H9 (cell line): ENCODE measurements at regions not wholly inside any gene's neighbourhood (a gene's known extent, or its start where the extent isn't known, plus 50 kb on each side); places are given as distances from the start of the nearest gene placed in this dataset.

Source experiments
- DNase-seq: peaks from one replicate; pipeline ENCODE4 v3.0.0-alpha.2; 2017
- H2AFZ ChIP-seq: one replicate; pipeline ENCODE4 v1.6.1; 2013; ENCODE audit warnings: mild to moderate bottlenecking, low read length, control low read depth, moderate library complexity
- H2AK5ac ChIP-seq: 2 replicates; pipeline ENCODE4 v1.6.1; 2013; ENCODE audit warnings: low read length, control low read depth, mixed read lengths; ENCODE audit not compliant: insufficient read length
- H2BK120ac ChIP-seq: one replicate; pipeline ENCODE4 v1.6.1; 2013; ENCODE audit warnings: low read depth, mild to moderate bottlenecking, low read length, control low read depth, inconsistent platforms; ENCODE audit not compliant: poor library complexity, severe bottlenecking
- H2BK12ac ChIP-seq: 2 replicates; pipeline ENCODE4 v1.6.1; 2013; ENCODE audit warnings: low read length, control low read depth, mixed read lengths, low read depth; ENCODE audit not compliant: insufficient read length
- H2BK15ac ChIP-seq: 2 replicates; pipeline ENCODE4 v1.6.1; 2013; ENCODE audit warnings: low read depth, low read length, control low read depth
- H2BK20ac ChIP-seq: one replicate; pipeline ENCODE4 v1.6.1; 2013; ENCODE audit warnings: low read depth, mild to moderate bottlenecking, low read length, control low read depth, inconsistent platforms; ENCODE audit not compliant: poor library complexity, severe bottlenecking
- H2BK5ac ChIP-seq: 2 replicates; pipeline ENCODE4 v1.6.1; 2013; ENCODE audit warnings: low read length, control low read depth, mixed read lengths; ENCODE audit not compliant: insufficient read length
- H3K14ac ChIP-seq: 2 replicates; pipeline ENCODE4 v1.6.1; 2013; ENCODE audit warnings: low read length, control low read depth; ENCODE audit not compliant: insufficient read depth
- H3K18ac ChIP-seq: 2 replicates; pipeline ENCODE4 v1.6.1; 2013; ENCODE audit warnings: low read depth, mild to moderate bottlenecking, mixed read lengths, low read length, control low read depth; ENCODE audit not compliant: insufficient read length
- H3K23ac ChIP-seq: 2 replicates; pipeline ENCODE4 v1.6.1; 2013; ENCODE audit warnings: low read length, control low read depth, mixed read lengths, low read depth; ENCODE audit not compliant: insufficient read length
- H3K23me2 ChIP-seq: 2 replicates; pipeline ENCODE4 v1.6.1; 2013; ENCODE audit warnings: low read depth, mild to moderate bottlenecking, mixed read lengths, low read length, control low read depth; ENCODE audit not compliant: insufficient read length, poor library complexity, severe bottlenecking
- H3K27ac ChIP-seq: 2 replicates; pipeline ENCODE4 v1.5.1; 2013; ENCODE audit warnings: low read length, control low read depth, mixed read lengths, low read depth; ENCODE audit not compliant: insufficient read length
- H3K27me3 ChIP-seq: 2 replicates; pipeline ENCODE4 v1.6.1; 2013; ENCODE audit warnings: low read length, control low read depth, inconsistent platforms; ENCODE audit not compliant: insufficient read depth
- H3K4ac ChIP-seq: 2 replicates; pipeline ENCODE4 v1.6.1; 2013; ENCODE audit warnings: low read depth, mild to moderate bottlenecking, control low read depth, inconsistent platforms, low read length, moderate library complexity
- H3K4me1 ChIP-seq: 2 replicates; pipeline ENCODE4 v1.6.1; 2013; ENCODE audit warnings: low read length, control low read depth, inconsistent platforms; ENCODE audit not compliant: insufficient read depth
- H3K4me2 ChIP-seq: 2 replicates; pipeline ENCODE4 v1.6.1; 2013; ENCODE audit warnings: low read length, control low read depth, mixed read lengths; ENCODE audit not compliant: insufficient read length, insufficient read depth
- H3K56ac ChIP-seq: 2 replicates; pipeline ENCODE4 v1.6.1; 2013; ENCODE audit warnings: low read depth, mild to moderate bottlenecking, mixed read lengths, low read length, control low read depth; ENCODE audit not compliant: insufficient read length
- H3K79me1 ChIP-seq: 2 replicates; pipeline ENCODE4 v1.6.1; 2013; ENCODE audit warnings: low read depth, mild to moderate bottlenecking, moderate library complexity, low read length, control low read depth, inconsistent platforms; ENCODE audit not compliant: insufficient read depth, poor library complexity, severe bottlenecking
- H3K79me2 ChIP-seq: 2 replicates; pipeline ENCODE4 v1.6.1; 2013; ENCODE audit warnings: low read length, control low read depth, inconsistent platforms; ENCODE audit not compliant: insufficient read depth
- H3K9ac ChIP-seq: 2 replicates; pipeline ENCODE4 v1.6.1; 2013; ENCODE audit warnings: low read length, control low read depth, mixed read lengths; ENCODE audit not compliant: insufficient read length; ENCODE audit errors: extremely low read depth
- H3K9me3 ChIP-seq: one replicate; pipeline ENCODE4 v1.6.1; 2013; ENCODE audit warnings: low read depth, low read length, inconsistent platforms; ENCODE audit not compliant: control insufficient read depth
- H3T11ph ChIP-seq: one replicate; pipeline ENCODE4 v1.6.1; 2013; ENCODE audit warnings: mild to moderate bottlenecking, low read length, control low read depth, inconsistent platforms
- H4K20me1 ChIP-seq: one replicate; pipeline ENCODE4 v1.6.1; 2013; ENCODE audit not compliant: control insufficient read depth, insufficient read length, insufficient read depth
- H4K5ac ChIP-seq: 2 replicates; pipeline ENCODE4 v1.6.1; 2013; ENCODE audit warnings: low read depth, mild to moderate bottlenecking, mixed read lengths, low read length, control low read depth; ENCODE audit not compliant: insufficient read length
- H4K8ac ChIP-seq: replicated peaks from 2 replicates; pipeline ENCODE4 v1.6.1; 2013; ENCODE audit warnings: low read length, control low read depth, mixed read lengths, low read depth; ENCODE audit not compliant: insufficient read length
- H4K91ac ChIP-seq: 2 replicates; pipeline ENCODE4 v1.6.1; 2013; ENCODE audit warnings: low read depth, mild to moderate bottlenecking, moderate library complexity, mixed read lengths, low read length, control low read depth; ENCODE audit not compliant: insufficient read length
- H3K27ac Mint-ChIP-seq, 3 experiments: 2 replicates in 2 of 3; 3 replicates in 1 of 3; pipeline ENCODE4 v1.8.0; 2020 to 2021; ENCODE audit warnings: mixed read lengths in 3 of 3, mild to moderate bottlenecking in 1 of 3, moderate library complexity in 1 of 3
- H3K27me3 Mint-ChIP-seq: 2 replicates; pipeline ENCODE4 v1.8.0; 2021; ENCODE audit warnings: low read depth, mild to moderate bottlenecking, moderate library complexity, mixed read lengths
- H3K36me3 Mint-ChIP-seq, 3 experiments: 2 replicates in 2 of 3; 3 replicates in 1 of 3; pipeline ENCODE4 v1.8.0; 2020 to 2021; ENCODE audit warnings: low read depth in 3 of 3, mixed read lengths in 3 of 3; ENCODE audit not compliant: insufficient read depth in 1 of 3
- H3K4me1 Mint-ChIP-seq, 2 experiments: 2 replicates each; pipeline ENCODE4 v1.8.0; 2020; ENCODE audit warnings: mixed read lengths in 2 of 2
- H3K4me3 Mint-ChIP-seq, 2 experiments: 2 replicates in 1 of 2; 3 replicates in 1 of 2; pipeline ENCODE4 v1.8.0; 2020 to 2021; ENCODE audit warnings: mild to moderate bottlenecking in 2 of 2, mixed read lengths in 2 of 2, moderate library complexity in 1 of 2
- H3K9me3 Mint-ChIP-seq, 2 experiments: 2 replicates in 1 of 2; 3 replicates in 1 of 2; pipeline ENCODE4 v1.8.0; 2020; ENCODE audit warnings: mild to moderate bottlenecking in 2 of 2, mixed read lengths in 2 of 2, moderate library complexity in 1 of 2
- CTCF ChIP-seq: fragments of 200-600 bp; sonication (generic); conservative IDR thresholded peaks from 3 replicates; pipeline ENCODE4 v1.8.0; 2021; ENCODE audit warnings: antibody characterized with exemption, mild to moderate bottlenecking
- WGBS: extraction: QIAGEN DNeasy Blood & Tissue Kit; methylation state at CpG from one replicate; pipeline ENCODE4 v1.1.7; 2013; ENCODE audit warnings: missing lambda C conversion rate, low lambda C conversion rate, mixed read lengths; ENCODE audit not compliant: insufficient read length; ENCODE audit errors: extremely low coverage; 5-methylcytosine and 5-hydroxymethylcytosine counted together

- H3K4me1 ChIP-seq: no peaks in the 10 kb centered on the region
- H3K4ac ChIP-seq: no peak overlapping the region
- no peaks in the 10 kb centered on the region for H3K23me2 ChIP-seq
- no peak overlapping the region for H2BK12ac ChIP-seq
- no peak overlapping the region for H4K91ac ChIP-seq
- no peak overlapping the region for H3K27ac ChIP-seq
- H3K79me2 ChIP-seq: no peaks in the 10 kb centered on the region
- Mint-ChIP-seq H3K9me3 (peaks cover 8 to 9% of the 10 kb centered on the region in 2 experiments; a peak in 4 of 5 replicates), H3K4me1 (peaks cover 5 to 10% of the 10 kb centered on the region in 2 experiments), H3K27me3 (no peaks in the 10 kb centered on the region; the same call in 1 of the 2 replicates), H3K4me3 (no peak overlapping the region), H3K27ac (no peak overlapping the region), H3K36me3 (peaks cover 3 to 17% (median 8%) of the 10 kb centered on the region in 3 experiments; a peak in 6 of 7 replicates)
- no peak overlapping the region for H4K8ac ChIP-seq
- H3T11ph ChIP-seq: no peak overlapping the region
- H3K4me2 ChIP-seq: no peak overlapping the region
- no peaks in the 10 kb centered on the region for H3K79me1 ChIP-seq
- no peak overlapping the region for H2BK5ac ChIP-seq
- TF ChIP-seq CTCF: no peak
- no peak overlapping the region for H2BK15ac ChIP-seq
- H2AK5ac ChIP-seq: no peak overlapping the region
- no peak overlapping the region for H3K18ac ChIP-seq
- H3K14ac ChIP-seq: no peak overlapping the region
- DNase-seq: no peak
- no peak overlapping the region for H4K5ac ChIP-seq
- no peaks in the 10 kb centered on the region for H4K20me1 ChIP-seq
- H3K9ac ChIP-seq: no peak overlapping the region
- H2BK20ac ChIP-seq: no peak overlapping the region
- H3K56ac ChIP-seq: no peak overlapping the region
- H2BK120ac ChIP-seq: no peak overlapping the region
- no peaks in the 10 kb centered on the region for H3K9me3 ChIP-seq
- no peak overlapping the region for H3K23ac ChIP-seq
- no CpG with 5 or more reads among the region's 3 CpGs for WGBS
- no peak overlapping the region for H2AFZ ChIP-seq
- H3K27me3 ChIP-seq: no peaks in the 10 kb centered on the region
These were observed 240.8 kb upstream of the CMC1 start for GRCh38 chr3:28000608-28001007.
